GM21515 (cell line): ENCODE measurements at regions not wholly inside any gene's neighbourhood (a gene's known extent, or its start where the extent isn't known, plus 50 kb on each side); places are given as distances from the start of the nearest gene placed in this dataset.

Source experiments
- ATAC-seq: cut with Tn5 transposase; IDR thresholded peaks from one replicate; pipeline ENCODE4 v1.9.1; 2021; ENCODE audit not compliant: unreplicated experiment

- no peak for ATAC-seq
These were observed 172.0 kb upstream of the LRIG1 start for GRCh38 chr3:66672830-66673229.

- ATAC-seq, result no peak
These were observed 172.5 kb upstream of the LRIG1 start for GRCh38 chr3:66673293-66673692.

GRCh38 chr3:66675366-66675765 is 174.5 kb upstream of the LRIG1 start:
- ATAC-seq, result no peak

- ATAC-seq, result no peak
These were observed 191.4 kb upstream of the LRIG1 start for GRCh38 chr3:66692042-66692765.

GRCh38 chr3:66692766-66693150 is 191.9 kb upstream of the LRIG1 start:
- no peak for ATAC-seq

GRCh38 chr3:66693461-66694031 is 192.7 kb upstream of the LRIG1 start:
- ATAC-seq, result no peak

GRCh38 chr3:66702126-66702525 is 201.3 kb upstream of the LRIG1 start:
- ATAC-seq, result no peak

GRCh38 chr3:66703501-66703900 is 202.7 kb upstream of the LRIG1 start:
- ATAC-seq, result no peak

GRCh38 chr3:66705076-66705475 is 204.3 kb upstream of the LRIG1 start:
- no peak for ATAC-seq

- no peak for ATAC-seq
These were observed 206.1 kb upstream of the LRIG1 start for GRCh38 chr3:66706890-66707289.

GRCh38 chr3:66709532-66709931 is 208.7 kb upstream of the LRIG1 start:
- no peak for ATAC-seq

- no peak for ATAC-seq
These were observed 211.4 kb upstream of the LRIG1 start for GRCh38 chr3:66712210-66712609.

- no peak for ATAC-seq
These were observed 213.1 kb upstream of the LRIG1 start for GRCh38 chr3:66713921-66714320.

- no peak for ATAC-seq
These were observed 215.0 kb upstream of the LRIG1 start for GRCh38 chr3:66715806-66716205.

- ATAC-seq, result no peak
These were observed 217.0 kb upstream of the LRIG1 start for GRCh38 chr3:66717806-66718205.

GRCh38 chr3:66719796-66720356 is 219.1 kb upstream of the LRIG1 start:
- ATAC-seq, result no peak

- no peak for ATAC-seq
These were observed 219.7 kb upstream of the LRIG1 start for GRCh38 chr3:66720508-66720907.

GRCh38 chr3:66722675-66723074 is 221.9 kb upstream of the LRIG1 start:
- ATAC-seq, result no peak

GRCh38 chr3:66723231-66723630 is 222.4 kb upstream of the LRIG1 start:
- ATAC-seq, result no peak

- no peak for ATAC-seq
These were observed 229.0 kb upstream of the LRIG1 start for GRCh38 chr3:66729687-66730393.

GRCh38 chr3:66738625-66739365 is 238.0 kb upstream of the LRIG1 start:
- ATAC-seq, result no peak
